A549 (cell line): ENCODE measurements at regions not wholly inside any gene's neighbourhood (a gene's known extent, or its start where the extent isn't known, plus 50 kb on each side); places are given as distances from the start of the nearest gene placed in this dataset.

Experiments
- ATAC-seq, 2 experiments: fragments of 200-7000 bp in 1 of 2; fragments of >200 bp in 1 of 2; cut with Nextera tagmentation in 1 of 2; cut with Tn5 transposase in 1 of 2; 3 replicates each; pipeline versions ENCODE4 v1.8.0 to v1.9.1; 2018 to 2020; ENCODE audit warnings: mild to moderate bottlenecking in 1 of 2, moderate library complexity in 1 of 2
- CTCF ChIA-PET: fragments of 300-600 bp; sonication (Branson Sonifier 250); formaldehyde crosslinking; extraction: SDS; loops from one replicate; lab custom pipeline; 2021; ENCODE audit warnings: antibody characterized with exemption, inconsistent platforms; lab: Yijun Ruan, JAX
- POLR2A ChIA-PET: fragments of 350-600 bp; formaldehyde crosslinking; extraction: SDS; loops from one replicate; lab custom pipeline; 2021; ENCODE audit warnings: antibody characterized with exemption, inconsistent platforms; lab: Yijun Ruan, JAX
- DNase-seq, 2 experiments: peaks; one replicate each; pipeline versions ENCODE4 v3.0.0 to v3.0.0-alpha.2; 2011 to 2016; ENCODE audit warnings: low read depth in 1 of 2, low spot score in 1 of 2
- FAIRE-seq: peaks from 2 replicates; lab custom pipeline; 2011; peaks lifted over from hg19 to GRCh38; lab: Jason Lieb, UNC
- H3K27ac ChIP-seq, 2 experiments: fragments of >200 bp; sonication (Bioruptor Twin); formaldehyde crosslinking; 3 replicates each; pipeline ENCODE4 v1.5.1; 2016 to 2017
- H3K4me1 ChIP-seq: fragments of >200 bp; sonication (Bioruptor Twin); formaldehyde crosslinking; 3 replicates; pipeline ENCODE4 v1.6.1; 2016
- H3K4me2 ChIP-seq: fragments of >200 bp; sonication (Bioruptor Twin); formaldehyde crosslinking; 3 replicates; pipeline ENCODE4 v1.6.1; 2016
- H3K4me3 ChIP-seq: fragments of >200 bp; sonication (Bioruptor Twin); formaldehyde crosslinking; 3 replicates; pipeline ENCODE4 v1.5.1; 2016
- H3K9me3 ChIP-seq: fragments of >200 bp; sonication (Bioruptor Twin); formaldehyde crosslinking; 3 replicates; pipeline ENCODE4 v1.6.1; 2016
- BHLHE40 ChIP-seq: IDR thresholded peaks from 2 replicates; pipeline ENCODE4 v1.6.1; 2012; ENCODE audit warnings: low read depth, low read length, inconsistent platforms
- CBX8 ChIP-seq: fragments of 200-600 bp; sonication (generic); IDR thresholded peaks from 2 replicates; pipeline ENCODE4 v1.6.1; 2016
- CHD2 ChIP-seq: fragments of 150-350 bp; IDR thresholded peaks from 2 replicates; pipeline ENCODE4 v1.6.1; 2014; ENCODE audit warnings: low read length; ENCODE audit not compliant: partially characterized antibody
- CHD4 ChIP-seq: fragments of 200-600 bp; sonication (generic); IDR thresholded peaks from 2 replicates; pipeline ENCODE4 v1.6.1; 2016; ENCODE audit warnings: antibody characterized with exemption, mild to moderate bottlenecking, borderline replicate concordance
- EHF ChIP-seq: fragments of 250-450 bp; sonication (Bioruptor Pico); IDR thresholded peaks from 2 replicates; pipeline ENCODE4 v1.5.0; 2020; ENCODE audit warnings: mild to moderate bottlenecking
- EHMT2 ChIP-seq: fragments of 200-600 bp; sonication (generic); IDR thresholded peaks from 2 replicates; pipeline ENCODE4 v1.6.1; 2016; ENCODE audit warnings: antibody characterized with exemption, low read depth, mild to moderate bottlenecking, moderate library complexity
- EP300 ChIP-seq, 2 experiments: fragments of >200 bp; sonication (Bioruptor Twin); formaldehyde crosslinking; IDR thresholded peaks; 2 replicates in 1 of 2; 3 replicates in 1 of 2; pipeline ENCODE4 v1.6.1; 2016 to 2017
- ESRRA ChIP-seq: fragments of 150-350 bp; IDR thresholded peaks from 2 replicates; pipeline ENCODE4 v1.6.1; 2014; ENCODE audit warnings: mild to moderate bottlenecking, low read length, borderline replicate concordance
- FOSL2 ChIP-seq, 2 experiments: fragments of 450-650 bp in 1 of 2; fragments of >200 bp in 1 of 2; sonication (Bioruptor Twin) in 1 of 2; formaldehyde crosslinking; IDR thresholded peaks; 2 replicates each; pipeline versions ENCODE4 v1.5.0 to v1.6.1; 2016 to 2020; ENCODE audit warnings: mild to moderate bottlenecking in 1 of 2, moderate library complexity in 1 of 2
- HEYL ChIP-seq: fragments of 250-450 bp; sonication (Bioruptor Pico); IDR thresholded peaks from 2 replicates; pipeline ENCODE4 v1.8.0; 2021; ENCODE audit warnings: mild to moderate bottlenecking, moderate library complexity
- HOXA7 ChIP-seq: fragments of 250-450 bp; sonication (Bioruptor Pico); IDR thresholded peaks from 2 replicates; pipeline ENCODE4 v1.5.0; 2020; ENCODE audit warnings: mild to moderate bottlenecking, moderate library complexity
- JUN ChIP-seq, 2 experiments: fragments of >200 bp; sonication (Bioruptor Twin); formaldehyde crosslinking; IDR thresholded peaks; 2 replicates in 1 of 2; 3 replicates in 1 of 2; pipeline ENCODE4 v1.6.1; 2016 to 2017
- JUNB ChIP-seq: fragments of >200 bp; sonication (Bioruptor Twin); formaldehyde crosslinking; IDR thresholded peaks from 2 replicates; pipeline ENCODE4 v1.6.1; 2016
- KDM1A ChIP-seq: fragments of 200-600 bp; sonication (generic); IDR thresholded peaks from 2 replicates; pipeline ENCODE4 v1.6.1; 2016; ENCODE audit warnings: low read depth, mild to moderate bottlenecking
- MAZ ChIP-seq: fragments of 150-350 bp; IDR thresholded peaks from 2 replicates; pipeline ENCODE4 v1.6.1; 2014; ENCODE audit warnings: antibody characterized with exemption, low read depth, low read length, borderline replicate concordance
- NFE2L2 ChIP-seq: fragments of 150-350 bp; conservative IDR thresholded peaks from 2 replicates; pipeline ENCODE4 v1.6.1; 2014; ENCODE audit warnings: low read length
- NPAS2 ChIP-seq: fragments of 250-450 bp; sonication (Bioruptor Pico); IDR thresholded peaks from 2 replicates; pipeline ENCODE4 v1.8.0; 2022; ENCODE audit warnings: mild to moderate bottlenecking, moderate library complexity, borderline replicate concordance
- PHF8 ChIP-seq: fragments of 200-600 bp; sonication (generic); IDR thresholded peaks from 2 replicates; pipeline ENCODE4 v1.6.1; 2016; ENCODE audit warnings: low read depth, mild to moderate bottlenecking, antibody characterized with exemption, moderate library complexity, borderline replicate concordance
- POLR2A ChIP-seq: IDR thresholded peaks from 2 replicates; pipeline ENCODE4 v1.6.1; 2012; ENCODE audit warnings: mild to moderate bottlenecking, low read length
- RAD21 ChIP-seq, 2 experiments: fragments of >200 bp in 1 of 2; sonication (Bioruptor Twin) in 1 of 2; formaldehyde crosslinking in 1 of 2; IDR thresholded peaks in 1 of 2; conservative IDR thresholded peaks in 1 of 2; 2 replicates in 1 of 2; 3 replicates in 1 of 2; pipeline ENCODE4 v1.6.1; 2012 to 2018; ENCODE audit warnings: inconsistent platforms in 1 of 2
- RARB ChIP-seq: fragments of 250-450 bp; sonication (Bioruptor Pico); IDR thresholded peaks from 2 replicates; pipeline ENCODE4 v1.8.0; 2021; ENCODE audit warnings: mild to moderate bottlenecking, moderate library complexity
- RCOR1 ChIP-seq: fragments of 150-350 bp; IDR thresholded peaks from 2 replicates; pipeline ENCODE4 v1.6.1; 2014; ENCODE audit warnings: antibody characterized with exemption, low read length, low read depth
- RFX5 ChIP-seq: fragments of 450-650 bp; IDR thresholded peaks from 2 replicates; pipeline ENCODE4 v1.7.1; 2014; ENCODE audit warnings: antibody characterized with exemption, mild to moderate bottlenecking, moderate library complexity
- ZC3H11A ChIP-seq: fragments of 450-650 bp; IDR thresholded peaks from 2 replicates; pipeline ENCODE4 v1.6.1; 2014; ENCODE audit warnings: antibody characterized with exemption, mild to moderate bottlenecking
- ZSCAN20 ChIP-seq: fragments of 250-450 bp; sonication (Bioruptor Pico); IDR thresholded peaks from 2 replicates; pipeline ENCODE4 v1.8.0; 2022; ENCODE audit warnings: mild to moderate bottlenecking, moderate library complexity
- WGBS: methylation state at CpG from one replicate; pipeline ENCODE4 v1.1.6; 2017; ENCODE audit errors: missing lambda C conversion rate; 5-methylcytosine and 5-hydroxymethylcytosine counted together
- TF ChIP-seq, protein P1 (sequence below): IDR thresholded peaks from 2 replicates; pipeline ENCODE4 v1.6.1; 2012; ENCODE audit warnings: low read depth, borderline replicate concordance
- TF ChIP-seq, protein P2 (sequence below): IDR thresholded peaks from 2 replicates; pipeline ENCODE4 v1.6.1; 2012
- TF ChIP-seq, protein P3 (sequence below): fragments of >200 bp; sonication (Bioruptor Twin); formaldehyde crosslinking; IDR thresholded peaks from 3 replicates; pipeline ENCODE4 v1.6.1; 2016
- TF ChIP-seq, protein P4 (sequence below): fragments of 150-350 bp; IDR thresholded peaks from 2 replicates; pipeline ENCODE4 v1.6.1; 2014; ENCODE audit warnings: low read depth, mild to moderate bottlenecking, low read length

DNA sequence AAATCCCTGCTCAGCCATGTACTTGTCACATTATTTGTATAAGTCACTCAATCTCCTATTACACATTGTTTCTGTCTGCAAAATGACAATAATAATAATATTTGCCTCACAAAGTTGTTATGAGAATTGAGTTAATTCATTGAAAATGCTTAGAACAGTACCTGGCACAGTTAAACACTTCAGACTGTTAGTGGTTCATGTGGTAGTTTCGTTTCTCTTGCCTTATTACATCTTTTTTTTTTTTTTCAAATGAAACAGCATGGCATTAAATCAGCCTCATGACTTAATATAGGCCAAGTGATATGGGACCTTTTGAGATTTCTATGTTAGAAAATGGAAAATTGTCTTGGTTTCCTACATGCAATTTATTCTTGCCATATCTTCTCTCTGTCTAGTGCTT lies 71.0 kb upstream of the CRY1 start:
- no peak for DNase-seq
- FAIRE-seq, result no peak
- TF ChIP-seq HEYL (no peak), ZC3H11A (no peak), NFE2L2 (no peak), EHMT2 (no peak), FOSL2 (IDR thresholded peaks at IDR 0.05) (no peak), FOSL2 (CRISPR knock-in tag; IDR thresholded peaks at IDR 0.05) (no peak), HOXA7 (CRISPR knock-in tag) (no peak), RFX5 (no peak), CBX8 (no peak), POLR2A (no peak), NPAS2 (CRISPR knock-in tag) (no peak), CHD4 (no peak), MAZ (no peak), JUNB (no peak), ESRRA (no peak), KDM1A (no peak), JUN (IDR thresholded peaks at IDR 0.05) (no peak)
- TF ChIP-seq, protein P1, sequence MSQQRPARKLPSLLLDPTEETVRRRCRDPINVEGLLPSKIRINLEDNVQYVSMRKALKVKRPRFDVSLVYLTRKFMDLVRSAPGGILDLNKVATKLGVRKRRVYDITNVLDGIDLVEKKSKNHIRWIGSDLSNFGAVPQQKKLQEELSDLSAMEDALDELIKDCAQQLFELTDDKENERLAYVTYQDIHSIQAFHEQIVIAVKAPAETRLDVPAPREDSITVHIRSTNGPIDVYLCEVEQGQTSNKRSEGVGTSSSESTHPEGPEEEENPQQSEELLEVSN, result no peak
- TF ChIP-seq, protein P2, sequence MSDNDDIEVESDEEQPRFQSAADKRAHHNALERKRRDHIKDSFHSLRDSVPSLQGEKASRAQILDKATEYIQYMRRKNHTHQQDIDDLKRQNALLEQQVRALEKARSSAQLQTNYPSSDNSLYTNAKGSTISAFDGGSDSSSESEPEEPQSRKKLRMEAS, result no peak
- TF ChIP-seq, protein P3, sequence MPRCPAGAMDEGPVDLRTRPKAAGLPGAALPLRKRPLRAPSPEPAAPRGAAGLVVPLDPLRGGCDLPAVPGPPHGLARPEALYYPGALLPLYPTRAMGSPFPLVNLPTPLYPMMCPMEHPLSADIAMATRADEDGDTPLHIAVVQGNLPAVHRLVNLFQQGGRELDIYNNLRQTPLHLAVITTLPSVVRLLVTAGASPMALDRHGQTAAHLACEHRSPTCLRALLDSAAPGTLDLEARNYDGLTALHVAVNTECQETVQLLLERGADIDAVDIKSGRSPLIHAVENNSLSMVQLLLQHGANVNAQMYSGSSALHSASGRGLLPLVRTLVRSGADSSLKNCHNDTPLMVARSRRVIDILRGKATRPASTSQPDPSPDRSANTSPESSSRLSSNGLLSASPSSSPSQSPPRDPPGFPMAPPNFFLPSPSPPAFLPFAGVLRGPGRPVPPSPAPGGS, result no peak
- TF ChIP-seq, protein P4, sequence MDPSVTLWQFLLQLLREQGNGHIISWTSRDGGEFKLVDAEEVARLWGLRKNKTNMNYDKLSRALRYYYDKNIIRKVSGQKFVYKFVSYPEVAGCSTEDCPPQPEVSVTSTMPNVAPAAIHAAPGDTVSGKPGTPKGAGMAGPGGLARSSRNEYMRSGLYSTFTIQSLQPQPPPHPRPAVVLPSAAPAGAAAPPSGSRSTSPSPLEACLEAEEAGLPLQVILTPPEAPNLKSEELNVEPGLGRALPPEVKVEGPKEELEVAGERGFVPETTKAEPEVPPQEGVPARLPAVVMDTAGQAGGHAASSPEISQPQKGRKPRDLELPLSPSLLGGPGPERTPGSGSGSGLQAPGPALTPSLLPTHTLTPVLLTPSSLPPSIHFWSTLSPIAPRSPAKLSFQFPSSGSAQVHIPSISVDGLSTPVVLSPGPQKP, result no peak
- no peak for ATAC-seq
- no peak overlapping the region for H3K4me3 ChIP-seq
- no peaks in the 10 kb centered on the region for H3K9me3 ChIP-seq
- WGBS, result 7% methylated on average over 1 of the region's 1 CpG
- H3K27ac ChIP-seq, result no peak overlapping the region
- ChIA-PET CTCF (interaction anchor here (0.6 kb wide), 1 partner anchor 284 kb away, joined by 3 read pairs; no protein-coding TSS in a partner anchor), POLR2A (no interaction called here)
- no peak overlapping the region for H3K4me2 ChIP-seq
- 0 out of 3 replicates have a peak, but pooled peaks cover 6% of the 10 kb centered on the region for H3K4me1 ChIP-seq

DNA sequence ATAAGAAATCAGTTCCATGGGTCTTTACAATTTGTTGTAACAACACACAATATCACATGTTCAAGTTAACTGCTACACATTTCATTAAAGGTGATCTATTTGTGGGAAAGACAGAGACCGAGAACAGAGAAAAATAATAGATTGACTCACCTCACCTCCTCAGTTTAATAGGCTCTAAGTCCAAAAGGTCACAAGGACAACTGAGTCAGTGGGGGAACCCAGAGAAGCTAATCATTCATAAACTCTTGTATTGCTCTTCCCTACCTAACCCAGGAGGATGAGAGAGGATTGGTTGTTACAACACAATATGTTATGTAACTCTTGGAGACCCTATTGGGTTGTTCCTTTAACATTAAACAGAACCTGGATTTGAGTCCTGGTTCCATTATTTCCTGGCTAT lies 72.2 kb upstream of the CRY1 start:
- DNase-seq (no peak), FAIRE-seq (no peak), ATAC-seq (no peak)
- Histone ChIP-seq H3K9me3 (no peaks in the 10 kb centered on the region), H3K4me1 (0 out of 3 replicates have a peak, but pooled peaks cover 6% of the 10 kb centered on the region), H3K4me2 (no peak overlapping the region), H3K4me3 (no peak overlapping the region), H3K27ac (no peak overlapping the region)
- TF ChIP-seq EP300 (IDR thresholded peaks at IDR 0.05), result no peak
- no peak for TF ChIP-seq ESRRA
- no peak for TF ChIP-seq EHF (CRISPR knock-in tag)
- TF ChIP-seq RAD21 (conservative IDR thresholded peaks at IDR 0.05 in 1 of 2, IDR thresholded peaks at IDR 0.05 in 1 of 2), result no peak
- no peak for TF ChIP-seq HEYL
- TF ChIP-seq CHD2, result no peak
- no peak for TF ChIP-seq RCOR1
- TF ChIP-seq, protein P2, result no peak
- TF ChIP-seq ZSCAN20 (CRISPR knock-in tag), result no peak
- TF ChIP-seq KDM1A, result no peak
- no peak for TF ChIP-seq RARB (CRISPR knock-in tag)
- no peak for TF ChIP-seq BHLHE40
- TF ChIP-seq, protein P4, result no peak
- no peak for TF ChIP-seq PHF8
- WGBS, result 12% methylated on average over 1 of the region's 1 CpG
- ChIA-PET CTCF (no interaction called here), POLR2A (no interaction called here)
